Adrenal gland (tissue), 5 donors: ENCODE measurements at regions not wholly inside any gene's neighbourhood (a gene's known extent, or its start where the extent isn't known, plus 50 kb on each side); places are given as distances from the start of the nearest gene placed in this dataset.

ENCODE experiments used
- CTCF ChIP-seq, 6 experiments: fragments of 450-650 bp in 4 of 6; fragments of 200-600 bp in 2 of 6; sonication (generic) in 1 of 6; IDR thresholded peaks; 1 replicate in 5 of 6; 2 replicates in 1 of 6; pipeline versions ENCODE4 v1.5.1 to v1.8.0; 2016 to 2021; ENCODE audit warnings: antibody characterized with exemption in 6 of 6, mild to moderate bottlenecking in 2 of 6, moderate library complexity in 1 of 6
- POLR2A ChIP-seq, 2 donors: fragments of 450-650 bp; IDR thresholded peaks; one replicate each; pipeline ENCODE4 v1.6.1; 2017; ENCODE audit warnings: antibody characterized with exemption in 2 of 2, mild to moderate bottlenecking in 2 of 2, moderate library complexity in 1 of 2
- donor health status: DM: no; HTN: no; CAD: no.

GRCh38 chr10:92747066-92747465, 57.3 kb downstream of the HHEX start:
- TF ChIP-seq CTCF (IDR thresholded peaks at IDR 0.05), result no peak
- TF ChIP-seq POLR2A (IDR thresholded peaks at IDR 0.05), result no peak
